GM18505 (cell line): ENCODE measurements at regions not wholly inside any gene's neighbourhood (a gene's known extent, or its start where the extent isn't known, plus 50 kb on each side); places are given as distances from the start of the nearest gene placed in this dataset.

Experiments
- ATAC-seq: cut with Tn5 transposase; IDR thresholded peaks from one replicate; pipeline ENCODE4 v1.9.1; 2021; ENCODE audit not compliant: unreplicated experiment
- POLR2A ChIP-seq: IDR thresholded peaks from 4 replicates; pipeline ENCODE4 v1.6.1; 2011; ENCODE audit warnings: borderline replicate concordance; ENCODE audit not compliant: insufficient read depth, insufficient read length; ENCODE audit errors: extremely low read depth

GRCh38 chr12:42944516-42944915 lies 355.0 kb upstream of the PRICKLE1 start:
- no peak for TF ChIP-seq POLR2A
- ATAC-seq: no peak

GRCh38 chr12:42936991-42937390 lies 347.4 kb upstream of the PRICKLE1 start:
- TF ChIP-seq POLR2A: no peak
- no peak for ATAC-seq

DNA sequence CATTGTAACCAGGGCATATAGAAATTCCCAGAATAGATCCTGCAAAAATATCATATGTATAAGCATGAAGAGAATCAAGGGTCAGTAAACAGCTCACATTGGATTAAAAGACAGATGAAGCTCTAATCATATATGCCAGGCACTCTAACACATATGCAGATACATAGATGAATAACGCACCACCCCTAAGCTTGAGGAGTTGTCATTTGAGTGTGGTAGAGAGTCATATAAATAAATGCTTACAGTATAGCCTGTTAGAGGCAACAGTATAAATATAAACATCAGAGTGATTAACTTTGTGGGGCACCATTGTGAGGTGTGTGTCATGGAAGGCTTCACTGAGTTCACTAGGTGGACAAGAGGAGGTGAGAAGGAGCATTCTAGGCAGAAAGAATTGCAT lies 346.7 kb upstream of the PRICKLE1 start:
- no peak for ATAC-seq
- TF ChIP-seq POLR2A: no peak

- ATAC-seq: no peak
- no peak for TF ChIP-seq POLR2A
These were observed 346.2 kb upstream of the PRICKLE1 start for GRCh38 chr12:42935756-42936155.

- no peak for TF ChIP-seq POLR2A
- ATAC-seq: no peak
These were observed 345.5 kb upstream of the PRICKLE1 start for GRCh38 chr12:42935090-42935489.

- TF ChIP-seq POLR2A: no peak
- no peak for ATAC-seq
These were observed 344.0 kb upstream of the PRICKLE1 start for GRCh38 chr12:42933461-42934081.

DNA sequence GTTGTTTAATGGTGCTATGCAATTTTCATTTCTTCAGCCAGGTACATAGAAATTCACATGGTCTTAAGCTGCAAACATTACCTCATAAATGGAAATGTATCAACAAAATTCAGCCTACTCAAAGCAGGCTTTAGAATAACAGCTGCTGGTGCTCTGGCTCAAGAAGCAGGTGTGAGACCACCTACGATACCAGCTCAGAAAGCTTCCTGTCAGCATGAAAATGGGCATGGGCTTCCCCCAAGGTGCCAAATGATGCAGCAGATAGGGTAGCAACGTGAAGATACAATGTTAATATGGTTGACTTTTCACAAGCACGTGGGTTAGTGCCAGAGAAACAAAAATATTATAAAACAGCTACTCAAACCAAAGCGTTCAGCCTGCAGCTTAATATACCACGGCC lies 343.4 kb upstream of the PRICKLE1 start:
- no peak for TF ChIP-seq POLR2A
- no peak for ATAC-seq

GRCh38 chr12:42926232-42926631 lies 336.7 kb upstream of the PRICKLE1 start:
- no peak for TF ChIP-seq POLR2A
- no peak for ATAC-seq

GRCh38 chr12:42924482-42924881 lies 334.9 kb upstream of the PRICKLE1 start:
- no peak for TF ChIP-seq POLR2A
- ATAC-seq: no peak

DNA sequence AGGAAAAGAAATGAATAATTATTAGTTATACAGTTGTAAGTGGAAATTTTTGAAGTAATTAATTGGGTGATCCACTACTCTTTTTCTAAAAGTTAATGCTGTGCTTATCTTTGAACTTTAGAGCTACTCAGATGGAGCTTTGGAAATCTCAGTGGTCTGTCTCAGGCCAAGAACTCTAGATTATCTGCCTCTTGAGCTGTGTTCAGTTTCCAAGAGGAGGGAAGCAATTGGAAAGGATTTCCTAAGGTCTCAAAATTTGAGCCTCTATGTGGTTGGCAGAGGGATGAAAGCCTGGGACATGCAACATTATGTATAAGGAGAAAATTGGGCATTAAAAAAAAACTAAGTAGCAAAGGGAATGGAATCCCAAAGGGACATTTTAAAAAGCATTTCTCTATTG lies 334.0 kb upstream of the PRICKLE1 start:
- no peak for ATAC-seq
- no peak for TF ChIP-seq POLR2A

DNA sequence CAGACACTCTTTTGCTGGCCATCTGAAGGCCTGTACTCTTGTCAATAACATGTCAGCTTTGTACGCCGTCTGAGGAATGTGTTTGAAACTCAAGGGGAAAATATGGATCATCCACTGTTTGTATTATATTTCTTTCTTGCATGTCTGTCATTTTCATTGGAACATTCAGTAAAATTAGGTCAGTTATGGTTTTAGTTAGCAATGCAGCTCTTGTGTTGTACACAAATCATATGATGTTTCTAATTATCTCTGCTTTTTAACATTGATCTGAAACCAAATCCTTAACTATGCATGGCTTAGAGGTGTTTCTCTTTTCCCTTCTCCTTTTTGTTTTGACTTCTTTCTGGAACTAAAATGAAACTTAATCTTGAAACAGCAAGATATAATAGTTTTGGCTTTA lies 333.6 kb upstream of the PRICKLE1 start:
- no peak for TF ChIP-seq POLR2A
- ATAC-seq: no peak

DNA sequence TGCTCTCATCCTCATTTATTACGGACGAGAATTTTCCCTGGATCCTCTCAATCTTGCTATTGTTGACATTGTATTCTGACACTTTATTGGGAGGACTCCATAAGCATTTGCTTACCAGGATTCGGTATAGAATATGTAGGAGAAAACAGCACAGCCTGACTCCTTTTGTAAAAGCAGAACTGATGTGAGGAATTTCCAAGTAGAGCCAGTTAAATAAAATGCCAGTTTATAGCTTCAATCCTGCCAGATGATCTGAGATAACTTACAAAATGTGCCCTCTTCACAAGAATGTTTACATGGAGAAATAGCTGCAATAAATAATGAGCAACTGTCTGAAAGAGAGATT lies 332.9 kb upstream of the PRICKLE1 start:
- ATAC-seq: no peak
- no peak for TF ChIP-seq POLR2A

GRCh38 chr12:42921741-42922504 lies 332.4 kb upstream of the PRICKLE1 start:
- no peak for ATAC-seq
- no peak for TF ChIP-seq POLR2A

GRCh38 chr12:42919691-42920090 lies 330.1 kb upstream of the PRICKLE1 start:
- no peak for TF ChIP-seq POLR2A
- ATAC-seq: no peak

- no peak for TF ChIP-seq POLR2A
- no peak for ATAC-seq
These were observed 328.9 kb upstream of the PRICKLE1 start for GRCh38 chr12:42918443-42918842.

DNA sequence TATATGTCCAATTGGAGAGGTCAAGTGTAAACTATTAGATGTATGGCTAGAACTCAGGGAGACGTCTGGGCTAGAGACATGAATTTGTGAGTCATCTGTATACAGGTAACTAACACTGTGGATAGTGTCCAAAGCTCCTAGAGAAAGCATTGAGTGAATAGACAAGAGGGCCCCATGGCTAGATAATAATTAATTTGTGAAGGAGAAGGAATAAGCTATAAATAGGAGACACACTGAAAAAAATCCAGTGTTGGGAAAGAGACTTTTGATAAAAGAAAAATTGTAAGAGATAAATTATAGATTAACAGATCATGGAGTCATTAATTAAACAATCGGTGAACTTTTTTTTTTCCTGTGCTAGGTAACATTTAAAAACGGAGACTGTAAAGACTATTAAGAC lies 326.6 kb upstream of the PRICKLE1 start:
- TF ChIP-seq POLR2A: no peak
- ATAC-seq: no peak

DNA sequence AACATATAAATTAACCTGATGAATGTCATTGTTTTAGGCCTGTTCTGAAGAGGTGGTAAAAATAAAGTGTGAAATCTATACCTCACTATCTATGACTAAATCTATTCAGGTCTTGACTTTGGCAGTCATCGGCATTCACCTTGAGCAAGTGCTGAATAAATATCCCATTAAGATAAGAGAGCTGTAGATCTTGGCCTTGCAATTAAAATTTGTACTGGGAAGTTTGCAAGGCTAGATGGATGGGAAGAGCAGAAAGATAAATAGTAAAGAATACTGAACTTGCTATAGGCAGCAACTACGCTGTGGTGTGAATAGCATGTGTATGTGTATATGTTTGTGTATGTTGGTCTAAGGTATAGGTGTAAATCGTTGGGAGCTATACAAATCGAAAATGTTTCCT lies 325.9 kb upstream of the PRICKLE1 start:
- TF ChIP-seq POLR2A: no peak
- ATAC-seq: no peak
